PFSK-1 (cell line): ENCODE measurements at regions not wholly inside any gene's neighbourhood (a gene's known extent, or its start where the extent isn't known, plus 50 kb on each side); places are given as distances from the start of the nearest gene placed in this dataset.

Source experiments
- SIN3A ChIP-seq: IDR thresholded peaks from 2 replicates; pipeline ENCODE4 v1.6.1; 2012; ENCODE audit warnings: mild to moderate bottlenecking, low read length, moderate library complexity, borderline replicate concordance; ENCODE audit not compliant: insufficient read depth
- TAF1 ChIP-seq: IDR thresholded peaks from 2 replicates; pipeline ENCODE4 v1.6.1; 2012; ENCODE audit warnings: low read length, control low read depth, borderline replicate concordance; ENCODE audit not compliant: insufficient read depth
- TF ChIP-seq, protein P1 (sequence below), 2 experiments: IDR thresholded peaks; 2 replicates each; pipeline versions ENCODE4 v1.6.1 to v1.8.0; 2011 to 2012; ENCODE audit warnings: low read depth in 2 of 2, low read length in 2 of 2, control low read depth in 1 of 2, inconsistent platforms in 1 of 2, mild to moderate bottlenecking in 1 of 2, moderate library complexity in 1 of 2; ENCODE audit not compliant: insufficient read depth in 1 of 2

GRCh38 chr16:29315046-29315445 is 91.5 kb downstream of the NPIPB11 start:
- no peak for TF ChIP-seq SIN3A
- TF ChIP-seq TAF1, result no peak
- TF ChIP-seq, protein P1, sequence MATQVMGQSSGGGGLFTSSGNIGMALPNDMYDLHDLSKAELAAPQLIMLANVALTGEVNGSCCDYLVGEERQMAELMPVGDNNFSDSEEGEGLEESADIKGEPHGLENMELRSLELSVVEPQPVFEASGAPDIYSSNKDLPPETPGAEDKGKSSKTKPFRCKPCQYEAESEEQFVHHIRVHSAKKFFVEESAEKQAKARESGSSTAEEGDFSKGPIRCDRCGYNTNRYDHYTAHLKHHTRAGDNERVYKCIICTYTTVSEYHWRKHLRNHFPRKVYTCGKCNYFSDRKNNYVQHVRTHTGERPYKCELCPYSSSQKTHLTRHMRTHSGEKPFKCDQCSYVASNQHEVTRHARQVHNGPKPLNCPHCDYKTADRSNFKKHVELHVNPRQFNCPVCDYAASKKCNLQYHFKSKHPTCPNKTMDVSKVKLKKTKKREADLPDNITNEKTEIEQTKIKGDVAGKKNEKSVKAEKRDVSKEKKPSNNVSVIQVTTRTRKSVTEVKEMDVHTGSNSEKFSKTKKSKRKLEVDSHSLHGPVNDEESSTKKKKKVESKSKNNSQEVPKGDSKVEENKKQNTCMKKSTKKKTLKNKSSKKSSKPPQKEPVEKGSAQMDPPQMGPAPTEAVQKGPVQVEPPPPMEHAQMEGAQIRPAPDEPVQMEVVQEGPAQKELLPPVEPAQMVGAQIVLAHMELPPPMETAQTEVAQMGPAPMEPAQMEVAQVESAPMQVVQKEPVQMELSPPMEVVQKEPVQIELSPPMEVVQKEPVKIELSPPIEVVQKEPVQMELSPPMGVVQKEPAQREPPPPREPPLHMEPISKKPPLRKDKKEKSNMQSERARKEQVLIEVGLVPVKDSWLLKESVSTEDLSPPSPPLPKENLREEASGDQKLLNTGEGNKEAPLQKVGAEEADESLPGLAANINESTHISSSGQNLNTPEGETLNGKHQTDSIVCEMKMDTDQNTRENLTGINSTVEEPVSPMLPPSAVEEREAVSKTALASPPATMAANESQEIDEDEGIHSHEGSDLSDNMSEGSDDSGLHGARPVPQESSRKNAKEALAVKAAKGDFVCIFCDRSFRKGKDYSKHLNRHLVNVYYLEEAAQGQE (IDR thresholded peaks at IDR 0.05; ENCODE audit: insufficient read depth in 1 of 2, low read depth in 2 of 2, low read length in 2 of 2), result no peak
